AG09319 (cell line): ENCODE measurements at regions not wholly inside any gene's neighbourhood (a gene's known extent, or its start where the extent isn't known, plus 50 kb on each side); places are given as distances from the start of the nearest gene placed in this dataset.

ENCODE experiments used
- DNase-seq: peaks from one replicate; pipeline ENCODE4 v3.0.0-alpha.2; 2010; ENCODE audit warnings: low read depth; ENCODE audit errors: extremely low read depth
- TF ChIP-seq, protein P1 (sequence below): IDR thresholded peaks from 2 replicates; pipeline ENCODE4 v1.5.1; 2011; ENCODE audit warnings: low read depth, mild to moderate bottlenecking, inconsistent platforms, low read length, moderate library complexity

DNA sequence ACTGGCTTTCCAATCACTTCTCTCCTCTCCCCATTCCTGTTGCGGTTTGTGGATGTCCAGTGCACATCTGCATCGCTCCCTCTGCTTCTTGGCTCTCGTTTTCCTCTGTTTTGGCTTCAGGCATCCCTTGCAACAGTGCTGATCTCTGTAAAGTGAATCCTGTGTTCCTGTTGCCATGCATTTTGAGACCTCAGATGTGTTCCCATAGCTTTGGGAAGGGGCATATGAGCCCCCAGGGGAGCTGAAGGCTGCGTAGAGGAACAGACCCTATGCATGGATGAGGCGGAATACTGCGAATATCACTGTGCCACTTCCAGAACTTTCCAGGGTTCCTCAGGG lies 168.4 kb upstream of the HAAO start:
- no peak for DNase-seq
- TF ChIP-seq, protein P1, sequence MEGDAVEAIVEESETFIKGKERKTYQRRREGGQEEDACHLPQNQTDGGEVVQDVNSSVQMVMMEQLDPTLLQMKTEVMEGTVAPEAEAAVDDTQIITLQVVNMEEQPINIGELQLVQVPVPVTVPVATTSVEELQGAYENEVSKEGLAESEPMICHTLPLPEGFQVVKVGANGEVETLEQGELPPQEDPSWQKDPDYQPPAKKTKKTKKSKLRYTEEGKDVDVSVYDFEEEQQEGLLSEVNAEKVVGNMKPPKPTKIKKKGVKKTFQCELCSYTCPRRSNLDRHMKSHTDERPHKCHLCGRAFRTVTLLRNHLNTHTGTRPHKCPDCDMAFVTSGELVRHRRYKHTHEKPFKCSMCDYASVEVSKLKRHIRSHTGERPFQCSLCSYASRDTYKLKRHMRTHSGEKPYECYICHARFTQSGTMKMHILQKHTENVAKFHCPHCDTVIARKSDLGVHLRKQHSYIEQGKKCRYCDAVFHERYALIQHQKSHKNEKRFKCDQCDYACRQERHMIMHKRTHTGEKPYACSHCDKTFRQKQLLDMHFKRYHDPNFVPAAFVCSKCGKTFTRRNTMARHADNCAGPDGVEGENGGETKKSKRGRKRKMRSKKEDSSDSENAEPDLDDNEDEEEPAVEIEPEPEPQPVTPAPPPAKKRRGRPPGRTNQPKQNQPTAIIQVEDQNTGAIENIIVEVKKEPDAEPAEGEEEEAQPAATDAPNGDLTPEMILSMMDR: no peak

DNA sequence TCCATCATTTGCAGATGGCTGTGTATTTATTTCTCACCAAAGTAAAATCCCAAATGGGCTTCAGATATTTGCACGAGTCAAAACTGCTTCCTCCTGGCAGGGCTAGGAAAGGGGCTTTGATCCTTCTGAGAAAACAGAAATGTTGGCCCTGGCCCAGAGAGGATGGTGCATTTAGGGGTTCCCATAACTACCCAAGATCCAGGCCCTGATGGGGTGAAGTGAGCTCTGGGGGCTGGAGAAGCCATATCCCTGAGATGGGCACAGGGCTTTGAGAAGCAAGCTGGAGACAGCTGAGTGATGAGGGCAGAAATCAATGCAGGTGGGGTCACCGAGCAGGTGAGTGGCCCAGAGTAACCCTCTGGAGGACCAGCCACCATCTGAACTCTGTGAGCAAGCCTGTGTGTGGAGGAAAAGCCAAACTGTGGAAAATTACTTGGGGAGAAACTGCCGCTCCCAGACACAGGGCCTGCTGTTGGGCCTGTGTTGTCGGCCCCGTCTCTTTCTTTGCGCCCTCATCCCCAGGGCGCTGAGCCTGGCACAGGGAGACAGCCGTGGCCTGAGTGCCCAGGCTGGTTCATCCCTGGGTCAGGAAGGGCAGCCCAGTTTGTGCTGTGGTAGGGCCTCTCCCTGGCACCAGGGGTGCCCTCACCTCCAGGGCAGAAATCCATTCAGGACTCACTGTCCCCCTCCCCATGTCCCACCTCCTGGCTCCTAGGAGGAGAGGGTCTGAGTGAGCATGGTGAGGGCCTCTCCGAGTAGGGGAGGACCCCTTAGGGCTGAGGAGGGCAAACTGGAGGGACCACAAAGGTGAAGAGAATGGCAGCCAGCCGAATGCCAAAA lies 167.8 kb upstream of the HAAO start:
- DNase-seq: no peak
- TF ChIP-seq, protein P1: no peak

DNA sequence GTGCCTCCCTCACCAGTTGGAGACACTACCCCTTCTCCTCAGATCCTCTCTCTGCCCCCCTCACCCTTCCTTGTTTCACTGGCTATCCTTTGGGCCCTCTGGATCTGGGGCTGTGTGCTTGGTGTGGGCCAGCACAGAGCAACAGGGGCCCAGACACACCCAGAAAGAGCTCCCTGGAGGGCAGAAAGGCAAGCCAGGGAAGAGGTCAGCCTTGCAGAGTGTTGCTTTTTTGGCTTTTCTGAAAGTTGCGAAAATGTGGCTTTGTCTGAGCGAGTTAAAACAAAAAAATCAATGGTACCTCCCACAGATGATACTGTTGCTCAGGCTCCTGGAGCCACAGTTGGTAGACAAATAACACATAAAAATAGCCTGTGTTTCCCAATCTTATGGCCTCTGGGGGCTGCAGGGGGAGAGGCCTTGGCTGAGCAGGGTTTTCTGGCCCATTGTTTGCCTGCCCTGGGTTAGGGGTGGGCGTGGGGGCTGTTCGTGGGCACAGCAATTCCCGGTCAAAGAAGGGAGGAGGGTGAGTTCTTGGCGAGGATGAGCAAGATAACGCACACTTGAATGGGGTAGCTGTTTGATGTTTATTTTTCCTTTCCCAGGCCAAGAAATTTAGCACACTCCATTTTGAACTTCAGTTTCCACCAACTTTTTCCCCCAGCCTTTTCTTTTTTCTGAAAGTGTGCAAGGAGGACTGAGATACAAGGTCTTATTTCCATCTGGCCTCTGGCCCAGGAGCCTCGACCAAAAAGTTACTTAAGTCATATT lies 167.0 kb upstream of the HAAO start:
- TF ChIP-seq, protein P1: no peak
- DNase-seq: peak; percentile 68

DNA sequence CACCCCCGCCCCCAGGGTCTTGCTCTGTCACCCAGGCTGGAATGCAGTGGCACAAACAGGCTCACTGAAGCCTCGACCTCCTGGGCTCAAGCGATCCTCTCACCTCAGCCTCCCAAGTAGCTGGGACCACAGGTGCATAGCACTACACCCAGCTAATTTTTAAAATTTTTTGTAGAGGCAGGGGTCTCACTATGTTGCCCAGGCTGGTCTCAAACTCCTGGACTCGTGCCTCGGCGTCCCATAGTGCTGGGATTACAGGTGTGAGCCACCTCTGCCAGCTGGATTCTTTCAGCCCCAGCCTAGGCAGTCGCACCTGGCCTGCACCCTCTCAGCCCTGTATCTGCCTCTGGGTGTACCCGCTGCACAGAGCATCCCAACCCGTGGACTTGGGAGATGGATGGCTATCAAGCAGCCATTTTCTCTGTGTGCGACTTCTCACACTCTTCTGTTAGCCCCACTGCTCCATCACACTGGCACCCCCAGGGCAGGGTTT lies 166.4 kb upstream of the HAAO start:
- TF ChIP-seq, protein P1: no peak
- DNase-seq: no peak

DNA sequence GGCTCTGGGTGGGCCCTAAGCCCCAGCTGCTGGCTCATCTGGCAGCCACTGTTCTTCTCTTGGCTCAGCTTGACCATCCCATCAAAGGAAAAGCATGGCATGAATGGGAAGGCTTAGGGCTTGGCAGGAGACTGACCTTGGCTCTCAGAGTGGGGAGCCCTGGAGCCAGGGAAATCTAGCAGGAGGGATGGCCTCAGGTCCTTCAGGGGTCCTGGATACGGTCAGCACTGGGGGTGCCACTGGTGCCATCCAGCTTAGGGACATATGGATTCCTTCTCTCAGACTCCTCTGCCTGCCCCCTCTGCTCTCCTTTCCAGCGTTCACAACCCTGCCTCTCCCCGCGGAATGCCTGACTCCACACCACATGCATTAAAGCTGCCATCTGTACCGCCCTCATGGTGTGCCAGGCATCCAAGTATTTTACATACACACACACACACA lies 165.5 kb upstream of the HAAO start:
- TF ChIP-seq, protein P1: no peak
- no peak for DNase-seq

DNA sequence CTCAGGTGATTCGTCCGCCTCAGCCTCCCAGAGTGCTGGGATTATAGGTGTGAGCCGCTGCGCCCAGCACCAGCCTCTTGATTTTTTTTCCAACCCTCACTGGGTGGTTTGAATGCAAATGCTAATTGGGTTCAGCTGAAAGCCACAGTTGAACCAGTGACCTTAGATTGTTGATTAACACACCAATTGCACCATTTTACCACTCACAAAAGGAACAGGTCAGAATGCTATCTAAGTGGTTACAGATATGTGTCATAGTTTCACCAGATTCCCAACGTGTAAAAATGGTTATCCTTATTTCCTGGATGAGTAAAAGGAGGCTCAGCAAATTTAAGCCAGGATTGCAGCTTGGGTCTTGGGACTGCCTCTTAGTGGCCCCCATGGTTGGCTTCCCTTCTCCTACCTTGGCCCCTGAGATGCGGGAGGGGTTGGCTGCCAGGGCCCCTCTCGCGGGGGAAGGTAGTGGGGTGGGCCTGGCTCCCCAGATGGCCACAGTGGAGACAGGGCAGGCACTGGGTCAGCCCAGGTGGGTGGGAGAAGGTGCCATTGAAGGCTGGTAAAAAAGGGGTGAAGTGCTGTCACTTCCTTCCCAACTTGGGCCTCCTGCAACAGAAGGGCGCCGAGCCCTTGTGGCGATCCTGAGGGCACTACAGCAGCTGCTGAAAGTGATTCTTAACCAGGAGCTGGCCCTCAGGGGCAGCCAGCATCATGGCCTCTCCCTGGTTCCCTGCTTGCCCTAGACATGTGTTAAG lies 164.9 kb upstream of the HAAO start:
- no peak for DNase-seq
- TF ChIP-seq, protein P1: no peak
